Activated CD4-positive, CD25-positive, alpha-beta regulatory T cell treated with anti-CD3 and anti-CD28 coated beads, Interleukin-2, amount 50 U/mL, for 16 hours (primary cell): ENCODE measurements at regions not wholly inside any gene's neighbourhood (a gene's known extent, or its start where the extent isn't known, plus 50 kb on each side); places are given as distances from the start of the nearest gene placed in this dataset.

ENCODE experiments used
- DNase-seq: peaks from one replicate; pipeline ENCODE4 v3.0.0-alpha.2; 2020; ENCODE audit warnings: low read depth, low spot score

GRCh38 chr4:81776794-81777193 is 305.1 kb upstream of the RASGEF1B start:
- no peak for DNase-seq

GRCh38 chr4:81773557-81773956 is 301.9 kb upstream of the RASGEF1B start:
- no peak for DNase-seq

GRCh38 chr4:81771721-81772120 is 300.0 kb upstream of the RASGEF1B start:
- no peak for DNase-seq

- no peak for DNase-seq
Observed at GRCh38 chr4:81769244-81769643, 297.5 kb upstream of the RASGEF1B start.

GRCh38 chr4:81758574-81759264 is 287.0 kb upstream of the RASGEF1B start:
- no peak for DNase-seq

- DNase-seq, result no peak
Observed at GRCh38 chr4:81757691-81758090, 286.0 kb upstream of the RASGEF1B start.

- DNase-seq, result no peak
Observed at GRCh38 chr4:81756973-81757372, 285.3 kb upstream of the RASGEF1B start.

- DNase-seq, result no peak
Observed at GRCh38 chr4:81756042-81756441, 284.3 kb upstream of the RASGEF1B start.

- no peak for DNase-seq
Observed at GRCh38 chr4:81754169-81754568, 282.5 kb upstream of the RASGEF1B start.

- no peak for DNase-seq
Observed at GRCh38 chr4:81751531-81752289, 280.0 kb upstream of the RASGEF1B start.

GRCh38 chr4:81747242-81747930 is 275.7 kb upstream of the RASGEF1B start:
- no peak for DNase-seq

- no peak for DNase-seq
Observed at GRCh38 chr4:81746773-81747172, 275.1 kb upstream of the RASGEF1B start.

- no peak for DNase-seq
Observed at GRCh38 chr4:81746071-81746470, 274.4 kb upstream of the RASGEF1B start.

GRCh38 chr4:81745050-81745449 is 273.3 kb upstream of the RASGEF1B start:
- no peak for DNase-seq

- DNase-seq, result no peak
Observed at GRCh38 chr4:81743731-81744435, 272.2 kb upstream of the RASGEF1B start.

GRCh38 chr4:81740487-81740886 is 268.8 kb upstream of the RASGEF1B start:
- no peak for DNase-seq

GRCh38 chr4:81738891-81739290 is 267.2 kb upstream of the RASGEF1B start:
- no peak for DNase-seq

GRCh38 chr4:81737865-81738559 is 266.3 kb upstream of the RASGEF1B start:
- no peak for DNase-seq

GRCh38 chr4:81736324-81736723 is 264.6 kb upstream of the RASGEF1B start:
- no peak for DNase-seq

GRCh38 chr4:81732980-81733379 is 261.3 kb upstream of the RASGEF1B start:
- no peak for DNase-seq

- DNase-seq, result no peak
Observed at GRCh38 chr4:81724925-81725329, 253.2 kb upstream of the RASGEF1B start.
